ENCODE measurements at regions not wholly inside any gene's neighbourhood (a gene's known extent, or its start where the extent isn't known, plus 50 kb on each side); places are given as distances from the start of the nearest gene placed in this dataset.
A peak's percentile ranks its signal among the peaks of the same experiment; 100 is the strongest.

- no peak for TF ChIP-seq CTCF (IDR thresholded peaks at IDR 0.05)
- no peaks in the 10 kb centered on the region for H3K4me1 Mint-ChIP-seq (ENCODE audit: low read depth)
- H3K4me3 Mint-ChIP-seq (ENCODE audit: unreplicated experiment) = no peak overlapping the region
- H3K9me3 Mint-ChIP-seq (ENCODE audit: low read depth) = no peaks in the 10 kb centered on the region
- DNase-seq (ENCODE audit: low spot score) = peak; percentile 58
- peaks cover 1% of the 10 kb centered on the region for H3K27me3 Mint-ChIP-seq (ENCODE audit: low read depth)
- H3K36me3 Mint-ChIP-seq (ENCODE audit: low read depth) = no peaks in the 10 kb centered on the region
- H3K27ac Mint-ChIP-seq (ENCODE audit: unreplicated experiment) = no peak overlapping the region
These were observed 143.9 kb downstream of the CYP26B1 start for GRCh38 chr2:72003796-72004195.

GRCh38 chr2:72003124-72003523, 144.5 kb downstream of the CYP26B1 start:
- peaks cover 1% of the 10 kb centered on the region for H3K27me3 Mint-ChIP-seq (ENCODE audit: low read depth)
- H3K27ac Mint-ChIP-seq (ENCODE audit: unreplicated experiment) = no peak overlapping the region
- no peaks in the 10 kb centered on the region for H3K9me3 Mint-ChIP-seq (ENCODE audit: low read depth)
- H3K4me3 Mint-ChIP-seq (ENCODE audit: unreplicated experiment) = no peak overlapping the region
- no peak for TF ChIP-seq CTCF (IDR thresholded peaks at IDR 0.05)
- H3K36me3 Mint-ChIP-seq (ENCODE audit: low read depth) = no peaks in the 10 kb centered on the region
- DNase-seq (ENCODE audit: low spot score) = peak; percentile 26
- H3K4me1 Mint-ChIP-seq (ENCODE audit: low read depth) = no peaks in the 10 kb centered on the region

GRCh38 chr2:72001937-72002690, 145.5 kb downstream of the CYP26B1 start:
- no peak overlapping the region for H3K4me3 Mint-ChIP-seq (ENCODE audit: unreplicated experiment)
- H3K36me3 Mint-ChIP-seq (ENCODE audit: low read depth) = no peaks in the 10 kb centered on the region
- DNase-seq (ENCODE audit: low spot score) = no peak
- peaks cover 5% of the 10 kb centered on the region for H3K27me3 Mint-ChIP-seq (ENCODE audit: low read depth)
- no peak overlapping the region for H3K27ac Mint-ChIP-seq (ENCODE audit: unreplicated experiment)
- H3K9me3 Mint-ChIP-seq (ENCODE audit: low read depth) = no peaks in the 10 kb centered on the region
- TF ChIP-seq CTCF (IDR thresholded peaks at IDR 0.05) = no peak
- no peaks in the 10 kb centered on the region for H3K4me1 Mint-ChIP-seq (ENCODE audit: low read depth)

- H3K4me1 Mint-ChIP-seq (ENCODE audit: low read depth) = no peaks in the 10 kb centered on the region
- no peak overlapping the region for H3K27ac Mint-ChIP-seq (ENCODE audit: unreplicated experiment)
- no peaks in the 10 kb centered on the region for H3K9me3 Mint-ChIP-seq (ENCODE audit: low read depth)
- no peak overlapping the region for H3K4me3 Mint-ChIP-seq (ENCODE audit: unreplicated experiment)
- no peak for TF ChIP-seq CTCF (IDR thresholded peaks at IDR 0.05)
- DNase-seq (ENCODE audit: low spot score) = no peak
- no peaks in the 10 kb centered on the region for H3K36me3 Mint-ChIP-seq (ENCODE audit: low read depth)
- H3K27me3 Mint-ChIP-seq (ENCODE audit: low read depth) = peaks cover 3% of the 10 kb centered on the region
These were observed 147.6 kb downstream of the CYP26B1 start for GRCh38 chr2:72000110-72000509.

- no peak overlapping the region for H3K27ac Mint-ChIP-seq (ENCODE audit: unreplicated experiment)
- TF ChIP-seq CTCF (IDR thresholded peaks at IDR 0.05) = no peak
- no peak for DNase-seq (ENCODE audit: low spot score)
- no peaks in the 10 kb centered on the region for H3K4me1 Mint-ChIP-seq (ENCODE audit: low read depth)
- no peak overlapping the region for H3K4me3 Mint-ChIP-seq (ENCODE audit: unreplicated experiment)
- H3K9me3 Mint-ChIP-seq (ENCODE audit: low read depth) = no peaks in the 10 kb centered on the region
- H3K36me3 Mint-ChIP-seq (ENCODE audit: low read depth) = no peaks in the 10 kb centered on the region
- H3K27me3 Mint-ChIP-seq (ENCODE audit: low read depth) = peaks cover 3% of the 10 kb centered on the region
These were observed 148.1 kb downstream of the CYP26B1 start for GRCh38 chr2:71999580-71999979.
